DMS153 treated with DMSO at 0.1 percent for 48 hours (cell line): ENCODE measurements at regions not wholly inside any gene's neighbourhood (a gene's known extent, or its start where the extent isn't known, plus 50 kb on each side); places are given as distances from the start of the nearest gene placed in this dataset.

ENCODE experiments used
- DNase-seq: peaks from one replicate; lab custom pipeline; 2025; ENCODE audit not compliant: unreplicated experiment; lab: John Stamatoyannopoulos, UW

DNA sequence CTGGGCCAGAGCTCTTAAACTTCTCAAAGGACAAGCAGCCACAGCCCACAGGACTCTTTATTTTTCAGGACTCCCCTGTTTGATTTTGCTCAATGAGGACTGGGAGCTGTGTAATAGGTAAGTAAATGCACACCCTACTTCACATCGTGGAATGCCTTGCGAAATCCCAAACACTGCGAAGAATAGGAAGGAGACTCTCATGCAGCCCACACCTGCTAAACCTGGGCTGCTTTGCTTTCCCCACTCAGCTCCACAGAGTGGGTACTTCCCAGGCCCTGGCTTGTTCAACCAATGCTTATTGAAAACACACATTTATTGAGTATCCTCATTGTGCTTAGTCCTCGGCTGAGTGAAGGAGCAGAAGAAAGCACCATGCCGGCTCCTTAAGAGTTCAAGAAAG, 103.3 kb upstream of the FSTL4 start:
- no peak for DNase-seq

DNA sequence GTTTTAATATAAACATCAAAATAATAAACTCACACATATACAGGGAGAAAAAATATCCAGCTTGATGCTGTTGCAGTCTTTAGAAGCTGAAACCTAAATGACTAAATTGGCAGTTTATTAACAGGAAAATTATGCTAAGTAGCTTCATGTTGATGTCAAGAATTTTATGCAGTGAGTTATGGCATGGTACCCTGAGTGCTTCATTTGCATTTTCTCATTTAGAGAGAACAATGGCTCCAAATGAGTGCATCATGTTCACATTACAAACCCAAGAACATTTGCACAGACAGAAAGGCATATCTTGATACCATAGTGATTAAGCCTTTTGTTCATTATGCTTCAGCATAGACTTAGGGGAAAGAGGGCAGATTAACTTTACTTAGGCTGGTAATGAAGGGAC, 102.9 kb upstream of the FSTL4 start:
- no peak for DNase-seq

GRCh38 chr5:133714161-133714915, 102.0 kb upstream of the FSTL4 start:
- no peak for DNase-seq

DNA sequence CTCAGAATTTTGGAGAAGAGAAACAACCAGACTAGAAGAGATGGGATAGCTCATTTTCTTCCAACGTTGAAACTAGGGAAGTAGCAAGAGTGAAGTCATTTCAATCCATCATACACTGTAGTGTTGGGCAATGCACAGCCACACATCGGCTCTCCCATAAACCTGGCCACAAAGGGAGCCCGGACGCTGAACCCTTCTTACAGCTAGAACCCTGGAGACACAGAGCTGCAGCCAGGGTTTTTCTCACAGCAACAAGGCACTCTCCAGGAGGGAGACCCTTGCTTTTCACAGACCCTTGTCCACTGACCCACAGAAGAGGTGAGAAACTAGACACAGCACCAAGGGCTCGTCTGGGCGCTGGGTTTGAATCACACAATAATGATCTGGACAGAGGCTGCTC, 101.4 kb upstream of the FSTL4 start:
- DNase-seq: no peak

- DNase-seq: no peak
Observed at GRCh38 chr5:133713209-133713608, 100.9 kb upstream of the FSTL4 start.

DNA sequence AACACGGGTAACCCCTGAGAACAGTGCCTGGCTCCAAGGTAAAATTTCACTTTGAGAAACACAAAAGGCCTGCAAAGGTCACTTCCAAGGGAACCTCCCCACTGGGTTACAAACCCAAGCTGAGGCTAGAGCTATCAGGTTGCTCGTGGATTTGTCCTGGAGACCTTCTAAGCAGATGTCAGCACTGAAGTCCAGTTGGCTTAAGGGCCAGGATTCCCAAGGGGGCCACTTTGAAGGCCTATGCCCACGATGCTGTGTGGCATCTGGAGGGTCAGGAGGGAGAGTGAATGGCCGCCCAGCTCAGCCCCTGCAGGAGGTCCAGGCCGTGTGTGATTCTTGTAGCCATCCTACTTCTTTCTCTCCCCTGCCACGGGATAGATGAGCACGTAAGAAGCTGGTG, 100.2 kb upstream of the FSTL4 start:
- no peak for DNase-seq

DNA sequence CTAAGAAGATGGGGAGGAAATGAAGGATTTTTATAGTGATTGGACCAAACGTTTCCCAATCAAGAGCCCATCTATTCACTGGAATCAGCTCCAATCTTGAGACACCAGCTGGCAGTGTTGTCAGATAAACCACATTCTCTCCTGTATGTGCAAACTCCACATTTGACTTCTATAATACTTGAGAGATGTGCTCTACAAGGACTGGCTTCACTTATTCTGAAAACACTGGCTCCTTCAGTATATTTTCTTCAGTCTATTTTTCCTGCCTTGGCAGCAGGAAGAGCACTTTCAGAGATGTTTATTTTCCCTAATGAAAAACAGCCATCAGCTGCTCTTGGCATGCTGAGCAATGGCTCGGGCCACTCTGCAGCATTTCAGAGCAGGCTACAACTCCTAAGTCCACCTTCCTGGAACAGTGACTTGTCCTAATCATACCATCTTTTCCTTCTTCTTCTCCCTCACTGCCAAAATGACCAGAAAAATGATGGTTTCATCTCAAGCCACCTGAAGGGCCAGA, 96.9 kb upstream of the FSTL4 start:
- no peak for DNase-seq

- DNase-seq: no peak
Observed at GRCh38 chr5:133708331-133708850, 96.0 kb upstream of the FSTL4 start.

GRCh38 chr5:133707629-133708028, 95.3 kb upstream of the FSTL4 start:
- DNase-seq: no peak

GRCh38 chr5:133706506-133707430, 94.4 kb upstream of the FSTL4 start:
- no peak for DNase-seq

- no peak for DNase-seq
Observed at GRCh38 chr5:133705331-133705730, 93.0 kb upstream of the FSTL4 start.

GRCh38 chr5:133704411-133704810, 92.1 kb upstream of the FSTL4 start:
- DNase-seq: no peak

- no peak for DNase-seq
Observed at GRCh38 chr5:133703935-133704334, 91.6 kb upstream of the FSTL4 start.

GRCh38 chr5:133702791-133703770, 90.7 kb upstream of the FSTL4 start:
- DNase-seq: no peak

- no peak for DNase-seq
Observed at GRCh38 chr5:133701871-133702270, 89.5 kb upstream of the FSTL4 start.

DNA sequence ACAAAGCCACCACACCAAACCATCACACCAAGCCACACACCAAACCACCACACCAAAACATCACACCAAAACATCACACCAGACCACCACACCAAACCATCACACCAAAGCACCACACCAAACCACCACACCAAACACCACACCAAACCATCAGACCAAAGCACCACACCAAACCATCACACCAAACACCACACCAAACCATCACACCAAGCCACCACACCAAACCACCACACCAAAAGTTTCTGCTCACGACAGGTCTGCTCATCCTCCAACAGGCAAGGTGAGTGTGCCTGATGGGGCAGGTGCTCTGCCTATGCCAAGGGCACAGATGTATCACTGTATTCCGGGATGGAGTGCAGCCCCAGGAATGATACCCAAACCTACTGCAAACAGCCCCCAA, 87.9 kb upstream of the FSTL4 start:
- DNase-seq: no peak

DNA sequence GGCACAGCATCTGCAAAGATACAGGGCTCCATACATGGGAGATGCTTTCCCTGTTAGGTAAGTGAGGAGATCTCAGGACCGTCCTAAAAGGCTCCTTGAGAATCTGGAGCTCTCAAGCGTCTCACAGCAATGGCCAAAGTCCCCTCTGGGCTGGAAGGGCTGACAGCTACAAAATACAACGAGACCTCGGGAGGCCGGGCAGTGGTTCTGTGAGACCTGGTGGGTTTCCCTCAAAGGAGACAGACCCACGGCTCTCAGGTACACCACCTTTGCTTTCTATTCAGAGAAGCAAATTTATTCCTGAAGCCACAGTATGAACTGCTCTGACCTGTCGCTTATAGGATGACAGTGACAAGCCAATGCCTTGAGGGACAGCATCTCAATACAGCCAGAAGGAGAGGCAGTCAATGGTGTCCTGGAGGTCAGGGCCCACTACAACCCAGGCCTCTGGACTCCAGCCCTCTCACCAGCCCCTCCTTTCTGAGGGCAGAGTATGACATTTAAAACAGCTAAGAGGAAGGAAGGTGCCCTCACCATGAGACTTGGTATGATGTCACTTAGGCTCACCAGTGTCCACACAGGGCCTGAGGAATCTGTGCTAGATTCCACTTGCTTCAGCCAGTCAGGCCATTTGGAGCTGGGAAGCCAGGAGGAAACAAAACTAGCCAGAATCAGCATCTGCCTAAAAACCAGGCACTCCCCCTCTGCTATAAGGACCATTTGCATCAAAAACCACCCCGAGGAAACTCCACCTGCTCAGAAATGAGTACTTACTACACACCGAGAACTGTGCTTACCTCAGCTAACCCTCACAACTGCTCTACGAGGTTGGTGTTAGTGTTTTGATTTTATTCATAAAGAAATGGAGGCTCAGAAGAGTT, 86.5 kb upstream of the FSTL4 start:
- no peak for DNase-seq

DNA sequence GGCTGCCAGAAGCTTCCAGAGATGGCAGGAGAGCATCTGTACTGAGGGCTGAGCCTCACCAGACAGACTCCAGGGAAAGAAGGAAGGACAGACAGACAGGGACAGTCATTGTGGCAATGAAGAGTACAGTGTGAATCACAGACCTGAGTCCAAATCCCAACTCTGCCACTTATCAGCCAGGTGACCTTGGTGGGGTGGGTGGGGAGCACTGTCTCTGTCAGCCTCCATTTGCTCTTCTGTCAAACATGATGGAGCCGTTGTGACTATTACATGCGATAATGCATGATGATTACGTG, 85.9 kb upstream of the FSTL4 start:
- DNase-seq: no peak

GRCh38 chr5:133697536-133698258, 85.4 kb upstream of the FSTL4 start:
- DNase-seq: no peak
